HCT116 (cell line): ENCODE measurements at regions not wholly inside any gene's neighbourhood (a gene's known extent, or its start where the extent isn't known, plus 50 kb on each side); places are given as distances from the start of the nearest gene placed in this dataset.

Source experiments
- ATAC-seq: fragments of 200-7000 bp; cut with Tn5 transposase; 2 replicates; pipeline ENCODE4 v1.9.1; 2020; ENCODE audit warnings: mild to moderate bottlenecking, moderate library complexity
- BruUV-seq: library from RNA; stranded (reverse); fragments of 400-500 nt; replicated peaks from 2 replicates; lab custom pipeline; 2021; lab: Mats Ljungman, UMichigan
- CTCF ChIA-PET: fragments of 300-600 bp; sonication (Branson Sonifier 250); formaldehyde crosslinking; loops from one replicate; lab custom pipeline; 2021; ENCODE audit warnings: antibody characterized with exemption; lab: Charles Lee
- POLR2A ChIA-PET: fragments of 300-600, 350-600 bp; sonication (Branson Sonifier 250); formaldehyde crosslinking; loops from one replicate; lab custom pipeline; 2021; ENCODE audit warnings: antibody characterized with exemption; lab: Charles Lee
- RAD21 ChIA-PET, 2 experiments: fragments of 300-600 bp; sonication (Branson Sonifier 250); formaldehyde crosslinking; loops; one replicate each; lab custom pipeline; 2023; ENCODE audit warnings: low total read pairs in 2 of 2; ENCODE audit not compliant: uncharacterized antibody in 2 of 2, unreplicated experiment in 2 of 2, low non-redundant PET in 1 of 2; lab: Charles Lee
- DNase-seq: peaks from one replicate; pipeline ENCODE4 v3.0.0-alpha.2; 2010; ENCODE audit warnings: low read depth, low spot score
- H2AFZ ChIP-seq: fragments of 200-600 bp; shearing (Covaris generic), sonication (generic); 2 replicates; pipeline ENCODE4 v1.6.1; 2017; ENCODE audit warnings: low read depth, mixed run types, mixed read lengths, antibody characterized with exemption, low read length; ENCODE audit not compliant: poor library complexity, severe bottlenecking
- H3K27ac ChIP-seq: 2 replicates; pipeline ENCODE4 v1.5.1; 2012; ENCODE audit warnings: low read depth, low read length
- H3K27me3 ChIP-seq: fragments of 200-600 bp; sonication (generic); 2 replicates; pipeline ENCODE4 v1.6.1; 2016; ENCODE audit warnings: mixed run types, low read length, mixed read lengths; ENCODE audit not compliant: insufficient read depth
- H3K36me3 ChIP-seq, 2 experiments: fragments of 200-500 bp in 1 of 2; fragments of 200-600 bp in 1 of 2; sonication (Bioruptor generic) in 1 of 2; sonication (generic) in 1 of 2; 2 replicates each; pipeline versions ENCODE4 v1.5.1 to v1.6.1; 2014 to 2016; ENCODE audit warnings: low read length in 2 of 2, inconsistent platforms in 1 of 2, mixed read lengths in 1 of 2, mixed run types in 1 of 2; ENCODE audit not compliant: insufficient read depth in 2 of 2, control insufficient read depth in 1 of 2
- H3K4me1 ChIP-seq, 2 experiments: fragments of 200-600 bp in 1 of 2; sonication (generic) in 1 of 2; 2 replicates each; pipeline versions ENCODE4 v1.5.1 to v1.6.1; 2012 to 2017; ENCODE audit warnings: low read length in 2 of 2, inconsistent platforms in 1 of 2, mild to moderate bottlenecking in 1 of 2, mixed read lengths in 1 of 2, mixed run types in 1 of 2, moderate library complexity in 1 of 2; ENCODE audit not compliant: insufficient read depth in 2 of 2, control insufficient read depth in 1 of 2
- H3K4me2 ChIP-seq: fragments of 200-600 bp; sonication (generic); 2 replicates; pipeline ENCODE4 v1.6.1; 2017; ENCODE audit warnings: mixed run types, low read length, mixed read lengths
- H3K4me3 ChIP-seq, 2 experiments: fragments of 200-600 bp in 1 of 2; sonication (generic) in 1 of 2; replicated peaks in 1 of 2; 2 replicates each; pipeline ENCODE4 v1.5.1; 2011 to 2016; ENCODE audit warnings: low read length in 2 of 2, control low read depth in 1 of 2, low read depth in 1 of 2, mild to moderate bottlenecking in 1 of 2, mixed read lengths in 1 of 2, mixed run types in 1 of 2
- H3K79me2 ChIP-seq: fragments of 200-600 bp; sonication (generic); 2 replicates; pipeline ENCODE4 v1.6.1; 2017; ENCODE audit warnings: mild to moderate bottlenecking, mixed run types, low read length, moderate library complexity, mixed read lengths; ENCODE audit not compliant: insufficient read depth
- H3K9ac ChIP-seq: fragments of 200-600 bp; sonication (generic); 2 replicates; pipeline ENCODE4 v1.6.1; 2016; ENCODE audit warnings: low read length, mixed read lengths
- H3K9me2 ChIP-seq: fragments of 200-600 bp; sonication (generic), shearing (Covaris generic); 2 replicates; pipeline ENCODE4 v1.6.1; 2017; ENCODE audit warnings: mixed run types, mild to moderate bottlenecking, moderate library complexity; ENCODE audit not compliant: insufficient read depth
- H3K9me3 ChIP-seq, 2 experiments: fragments of 200-500 bp in 1 of 2; fragments of 200-600 bp in 1 of 2; sonication (Bioruptor generic) in 1 of 2; sonication (generic) in 1 of 2; 2 replicates each; pipeline ENCODE4 v1.6.1; 2014 to 2017; ENCODE audit warnings: low read length in 2 of 2, mixed read lengths in 2 of 2, inconsistent platforms in 1 of 2, low read depth in 1 of 2, mild to moderate bottlenecking in 1 of 2, mixed run types in 1 of 2, moderate library complexity in 1 of 2; ENCODE audit not compliant: control insufficient read depth in 1 of 2, insufficient read depth in 1 of 2
- H4K20me1 ChIP-seq: fragments of 200-600 bp; sonication (generic), shearing (Covaris generic); 2 replicates; pipeline ENCODE4 v1.6.1; 2017; ENCODE audit warnings: mixed run types, mild to moderate bottlenecking, moderate library complexity; ENCODE audit not compliant: insufficient read depth
- CEBPB ChIP-seq: IDR thresholded peaks from 2 replicates; pipeline ENCODE4 v1.6.1; 2012; ENCODE audit warnings: low read depth
- EGR1 ChIP-seq: IDR thresholded peaks from 2 replicates; pipeline ENCODE4 v1.6.1; 2012; ENCODE audit warnings: low read depth
- ELF1 ChIP-seq: IDR thresholded peaks from 2 replicates; pipeline ENCODE4 v1.6.1; 2012; ENCODE audit warnings: low read depth, borderline replicate concordance
- EZH2 ChIP-seq: fragments of 200-600 bp; sonication (generic); IDR thresholded peaks from 2 replicates; pipeline ENCODE4 v1.6.1; 2017; ENCODE audit warnings: antibody characterized with exemption, mixed run types
- EZH2phosphoT487 ChIP-seq: fragments of 200-600 bp; IDR thresholded peaks from 2 replicates; pipeline ENCODE4 v1.6.1; 2018; ENCODE audit warnings: antibody characterized with exemption, borderline replicate concordance
- FOSL1 ChIP-seq: IDR thresholded peaks from 2 replicates; pipeline ENCODE4 v1.6.1; 2012; ENCODE audit warnings: low read depth
- JUND ChIP-seq: IDR thresholded peaks from 2 replicates; pipeline ENCODE4 v1.6.1; 2012
- POLR2A ChIP-seq: IDR thresholded peaks from 2 replicates; pipeline ENCODE4 v1.7.0; 2011; ENCODE audit warnings: borderline replicate concordance; ENCODE audit not compliant: insufficient read depth, insufficient read length; ENCODE audit errors: extremely low read depth
- POLR2AphosphoS5 ChIP-seq: IDR thresholded peaks from 2 replicates; pipeline ENCODE4 v1.6.1; 2011; ENCODE audit warnings: mild to moderate bottlenecking, low read depth, low read length, moderate library complexity
- RAD21 ChIP-seq: IDR thresholded peaks from 2 replicates; pipeline ENCODE4 v1.6.1; 2012; ENCODE audit warnings: low read depth, mild to moderate bottlenecking
- SIN3A ChIP-seq: IDR thresholded peaks from 2 replicates; pipeline ENCODE4 v1.6.1; 2012; ENCODE audit warnings: low read depth
- SP1 ChIP-seq: IDR thresholded peaks from 2 replicates; pipeline ENCODE4 v1.6.1; 2012; ENCODE audit warnings: low read depth
- SRF ChIP-seq: IDR thresholded peaks from 2 replicates; pipeline ENCODE4 v1.6.1; 2012; ENCODE audit warnings: low read depth
- TCF7L2 ChIP-seq: IDR thresholded peaks from 2 replicates; pipeline ENCODE4 v1.7.0; 2011; ENCODE audit warnings: borderline replicate concordance, inconsistent platforms; ENCODE audit not compliant: insufficient read depth, insufficient read length; ENCODE audit errors: extremely low read depth
- YY1 ChIP-seq: IDR thresholded peaks from 2 replicates; pipeline ENCODE4 v1.6.1; 2011; ENCODE audit warnings: low read length, low read depth, moderate library complexity, mild to moderate bottlenecking; ENCODE audit not compliant: insufficient replicate concordance; ENCODE audit errors: extremely low read depth
- ZFX ChIP-seq: fragments of 450-650 bp; IDR thresholded peaks from 2 replicates; pipeline ENCODE4 v1.6.1; 2017
- ZNF274 ChIP-seq: fragments of 200-500 bp; sonication (Bioruptor generic); IDR thresholded peaks from 2 replicates; pipeline ENCODE4 v1.6.1; 2014; ENCODE audit warnings: mild to moderate bottlenecking, low read depth, low read length, inconsistent platforms
- intact Hi-C: fragments of 100-400 bp; cut with micrococcal nuclease; formaldehyde crosslinking; loops from 2 replicates; pipeline ENCODE4 v1.10.0; 2022
- TF ChIP-seq, protein P1 (sequence below): IDR thresholded peaks from 2 replicates; pipeline ENCODE4 v1.6.1; 2012
- TF ChIP-seq, protein P2 (sequence below): IDR thresholded peaks from 2 replicates; pipeline ENCODE4 v1.6.1; 2011; ENCODE audit warnings: mild to moderate bottlenecking, low read length, moderate library complexity; ENCODE audit not compliant: insufficient replicate concordance; ENCODE audit errors: extremely low read depth
- TF ChIP-seq, protein P3 (sequence below): IDR thresholded peaks from 2 replicates; pipeline ENCODE4 v1.6.1; 2012

DNA sequence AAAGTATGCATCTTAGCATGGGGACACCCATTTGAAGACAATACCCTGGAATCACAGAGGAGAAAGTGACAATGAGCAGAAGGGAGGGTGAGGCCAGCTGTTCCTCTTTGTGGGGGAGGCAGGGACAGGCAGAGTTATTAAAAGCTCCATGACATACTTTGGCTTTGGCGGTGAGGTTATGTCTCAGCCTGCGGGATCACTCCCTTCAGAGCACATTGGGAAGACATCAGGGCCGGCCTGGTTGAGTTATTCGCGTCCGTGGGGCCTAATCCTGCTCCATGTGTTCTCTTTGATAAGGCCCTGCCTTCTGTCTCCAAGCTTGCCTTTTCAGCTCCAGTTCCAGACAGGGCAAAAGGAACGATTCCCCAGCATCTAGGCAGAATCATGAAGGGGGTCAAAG is 98.8 kb upstream of the NTF3 start:
- no peak overlapping the region for H3K4me3 ChIP-seq
- no peaks in the 10 kb centered on the region for H3K79me2 ChIP-seq
- no peaks in the 10 kb centered on the region for H3K9me2 ChIP-seq
- BruUV-seq = no TSS peak
- no peak for TF ChIP-seq SIN3A
- no peak for TF ChIP-seq RAD21
- TF ChIP-seq ELF1 = no peak
- no peak for TF ChIP-seq SRF
- TF ChIP-seq EGR1 = no peak
- no peak for TF ChIP-seq JUND
- no peak for TF ChIP-seq EZH2phosphoT487
- no peak for TF ChIP-seq FOSL1
- TF ChIP-seq, protein P1, sequence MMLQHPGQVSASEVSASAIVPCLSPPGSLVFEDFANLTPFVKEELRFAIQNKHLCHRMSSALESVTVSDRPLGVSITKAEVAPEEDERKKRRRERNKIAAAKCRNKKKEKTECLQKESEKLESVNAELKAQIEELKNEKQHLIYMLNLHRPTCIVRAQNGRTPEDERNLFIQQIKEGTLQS = no peak
- TF ChIP-seq CEBPB = no peak
- TF ChIP-seq ZNF274 = no peak
- TF ChIP-seq ZFX = no peak
- TF ChIP-seq POLR2A = no peak
- TF ChIP-seq POLR2AphosphoS5 = no peak
- TF ChIP-seq YY1 = no peak
- TF ChIP-seq, protein P2, sequence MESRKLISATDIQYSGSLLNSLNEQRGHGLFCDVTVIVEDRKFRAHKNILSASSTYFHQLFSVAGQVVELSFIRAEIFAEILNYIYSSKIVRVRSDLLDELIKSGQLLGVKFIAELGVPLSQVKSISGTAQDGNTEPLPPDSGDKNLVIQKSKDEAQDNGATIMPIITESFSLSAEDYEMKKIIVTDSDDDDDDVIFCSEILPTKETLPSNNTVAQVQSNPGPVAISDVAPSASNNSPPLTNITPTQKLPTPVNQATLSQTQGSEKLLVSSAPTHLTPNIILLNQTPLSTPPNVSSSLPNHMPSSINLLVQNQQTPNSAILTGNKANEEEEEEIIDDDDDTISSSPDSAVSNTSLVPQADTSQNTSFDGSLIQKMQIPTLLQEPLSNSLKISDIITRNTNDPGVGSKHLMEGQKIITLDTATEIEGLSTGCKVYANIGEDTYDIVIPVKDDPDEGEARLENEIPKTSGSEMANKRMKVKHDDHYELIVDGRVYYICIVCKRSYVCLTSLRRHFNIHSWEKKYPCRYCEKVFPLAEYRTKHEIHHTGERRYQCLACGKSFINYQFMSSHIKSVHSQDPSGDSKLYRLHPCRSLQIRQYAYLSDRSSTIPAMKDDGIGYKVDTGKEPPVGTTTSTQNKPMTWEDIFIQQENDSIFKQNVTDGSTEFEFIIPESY = no peak
- TF ChIP-seq, protein P3, sequence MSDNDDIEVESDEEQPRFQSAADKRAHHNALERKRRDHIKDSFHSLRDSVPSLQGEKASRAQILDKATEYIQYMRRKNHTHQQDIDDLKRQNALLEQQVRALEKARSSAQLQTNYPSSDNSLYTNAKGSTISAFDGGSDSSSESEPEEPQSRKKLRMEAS = no peak
- TF ChIP-seq SP1 = no peak
- no peak for TF ChIP-seq EZH2
- no peak for TF ChIP-seq TCF7L2
- H3K27ac ChIP-seq = no peak overlapping the region
- no peaks in the 10 kb centered on the region for H4K20me1 ChIP-seq
- intact Hi-C loops = no loop called here
- no peaks in the 10 kb centered on the region for H3K9me3 ChIP-seq
- DNase-seq (no peak), ATAC-seq (no peak)
- H3K36me3 ChIP-seq = no peaks in the 10 kb centered on the region
- no peak overlapping the region for H3K4me2 ChIP-seq
- no peak overlapping the region for H2AFZ ChIP-seq
- ChIA-PET RAD21 (interaction anchor here in 1 of 2 experiments (0.6 kb wide), 1 partner anchor 20 kb away, joined by 8 read pairs; no protein-coding TSS in a partner anchor), CTCF (no interaction called here), POLR2A (no interaction called here)
- H3K27me3 ChIP-seq = no peaks in the 10 kb centered on the region
- no peak overlapping the region for H3K9ac ChIP-seq
- peaks cover 0 to 5% of the 10 kb centered on the region in 2 experiments; a peak in 2 of 4 replicates for H3K4me1 ChIP-seq
